Mammary epithelial cell (primary cell): ENCODE measurements at regions not wholly inside any gene's neighbourhood (a gene's known extent, or its start where the extent isn't known, plus 50 kb on each side); places are given as distances from the start of the nearest gene placed in this dataset.

ENCODE experiments used
- CTCF ChIP-seq, 2 donors: IDR thresholded peaks in 1 of 2; conservative IDR thresholded peaks in 1 of 2; 2 replicates each; pipeline ENCODE4 v1.5.1; 2011 to 2012; ENCODE audit warnings: inconsistent platforms in 2 of 2, low read length in 2 of 2, mild to moderate bottlenecking in 2 of 2, control low read depth in 1 of 2, low read depth in 1 of 2; ENCODE audit not compliant: insufficient read depth in 1 of 2; ENCODE audit errors: extremely low read depth in 1 of 2
- EZH2 ChIP-seq: IDR thresholded peaks from 2 replicates; pipeline ENCODE4 v1.6.1; 2012; ENCODE audit warnings: low read length, inconsistent platforms, borderline replicate concordance

- TF ChIP-seq CTCF (conservative IDR thresholded peaks at IDR 0.05 in 1 of 2, IDR thresholded peaks at IDR 0.05 in 1 of 2; ENCODE audit: extremely low read depth in 1 of 2, insufficient read depth in 1 of 2, low read depth in 1 of 2, low read length in 2 of 2) (no peak), EZH2 (no peak)
Observed at GRCh38 chr13:79880818-79881217, 399.9 kb downstream of the NDFIP2 start.
